ENCODE measurements at regions not wholly inside any gene's neighbourhood (a gene's known extent, or its start where the extent isn't known, plus 50 kb on each side); places are given as distances from the start of the nearest gene placed in this dataset.

- TF ChIP-seq CTCF (IDR thresholded peaks at IDR 0.05 in 2 of 3, conservative IDR thresholded peaks at IDR 0.05 in 1 of 3; ENCODE audit: borderline replicate concordance in 1 of 3, insufficient read depth in 1 of 3, low read depth in 2 of 3, low read length in 2 of 3), result peak; percentile 16 to 43 (median 39); a peak in 3 of 6 replicates
- TF ChIP-seq POLR2A (IDR thresholded peaks at IDR 0.05; ENCODE audit: borderline replicate concordance, extremely low read depth, insufficient read depth, insufficient read length), result no peak
- no peak for TF ChIP-seq FOSL1 (IDR thresholded peaks at IDR 0.05; ENCODE audit: low read depth)
- TF ChIP-seq EZH2phosphoT487 (IDR thresholded peaks at IDR 0.05; ENCODE audit: borderline replicate concordance), result no peak
- no peak for TF ChIP-seq MAX (IDR thresholded peaks at IDR 0.05)
- no peak for TF ChIP-seq CEBPB (IDR thresholded peaks at IDR 0.05; ENCODE audit: low read depth)
- no peak for TF ChIP-seq EZH2 (IDR thresholded peaks at IDR 0.05)
- TF ChIP-seq REST (IDR thresholded peaks at IDR 0.05; ENCODE audit: low read depth), result no peak
Measured at GRCh38 chr7:131068604-131069021, 259.1 kb upstream of the MKLN1 start.
